Stimulated activated CD8-positive, alpha-beta memory T cell treated with anti-CD3 and anti-CD28 coated beads, Interleukin-15, amount 100 ng/mL, for 48 hours (primary cell): ENCODE measurements at regions not wholly inside any gene's neighbourhood (a gene's known extent, or its start where the extent isn't known, plus 50 kb on each side); places are given as distances from the start of the nearest gene placed in this dataset.
"Not testable (repeated sequence)": the region's sequence is repeated elsewhere in the genome, so short reads cannot be mapped to it uniquely, and the experiment has no call there.

ENCODE experiments used
- DNase-seq, 2 donors: peaks; one replicate each; pipeline ENCODE4 v3.0.0-alpha.2; 2020; ENCODE audit warnings: low read depth in 2 of 2

DNA sequence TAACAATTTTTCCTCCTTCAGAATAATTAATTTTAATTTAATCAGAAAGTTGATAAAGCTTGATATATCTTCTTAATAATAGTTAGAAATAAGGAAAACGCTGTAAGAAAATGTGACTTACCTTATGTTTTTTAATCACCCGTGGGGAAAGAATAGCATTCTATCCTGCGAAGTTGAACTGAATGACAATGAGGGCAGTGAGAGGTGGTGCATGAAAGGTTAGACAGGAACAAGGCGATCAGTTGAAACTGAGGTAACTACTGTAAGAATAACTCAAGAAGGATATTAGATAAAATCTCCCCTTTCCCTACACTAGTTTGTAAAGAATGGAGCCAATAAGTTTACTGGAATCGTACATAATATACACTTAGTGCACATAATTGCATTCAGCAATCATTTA, 655.0 kb upstream of the NCAM2 start:
- DNase-seq, result no peak

DNA sequence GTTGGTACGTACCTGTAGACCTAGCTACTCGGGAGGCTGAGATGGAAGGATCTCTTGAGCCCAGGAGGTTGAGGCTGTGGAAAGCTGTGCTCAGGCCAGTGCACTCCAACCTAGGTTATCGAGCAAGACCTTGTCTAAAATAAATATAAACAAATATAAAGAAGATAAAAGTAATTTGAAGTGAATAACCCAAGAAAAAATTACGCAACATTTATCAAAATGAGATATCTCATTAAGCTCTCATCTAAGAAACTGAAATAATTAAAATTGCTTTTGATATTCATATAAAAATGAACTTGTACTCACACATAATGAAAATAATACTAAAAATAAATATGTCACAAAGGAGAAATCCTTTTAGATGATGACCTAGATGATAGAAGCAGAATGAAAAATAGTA, 647.1 kb upstream of the NCAM2 start:
- no peak for DNase-seq

DNA sequence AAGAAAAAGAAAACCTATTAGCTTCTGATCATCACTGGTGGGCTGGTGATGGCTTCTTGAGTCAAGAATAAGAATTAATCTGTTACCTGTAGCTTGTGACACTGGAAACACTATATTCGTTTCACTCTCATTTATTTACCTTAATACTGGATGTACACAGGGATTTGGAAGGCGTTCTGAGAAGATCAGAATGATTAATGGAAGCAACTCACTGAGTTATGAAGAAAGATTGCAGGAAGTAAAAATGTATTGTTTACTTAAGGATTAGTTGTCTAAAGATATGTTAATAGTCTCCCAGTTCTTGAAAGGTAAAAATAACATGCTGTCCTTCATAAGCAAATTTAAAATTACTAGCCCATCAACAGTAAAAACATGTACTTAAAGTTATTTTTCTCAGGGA, 644.9 kb upstream of the NCAM2 start:
- DNase-seq, result no peak

DNA sequence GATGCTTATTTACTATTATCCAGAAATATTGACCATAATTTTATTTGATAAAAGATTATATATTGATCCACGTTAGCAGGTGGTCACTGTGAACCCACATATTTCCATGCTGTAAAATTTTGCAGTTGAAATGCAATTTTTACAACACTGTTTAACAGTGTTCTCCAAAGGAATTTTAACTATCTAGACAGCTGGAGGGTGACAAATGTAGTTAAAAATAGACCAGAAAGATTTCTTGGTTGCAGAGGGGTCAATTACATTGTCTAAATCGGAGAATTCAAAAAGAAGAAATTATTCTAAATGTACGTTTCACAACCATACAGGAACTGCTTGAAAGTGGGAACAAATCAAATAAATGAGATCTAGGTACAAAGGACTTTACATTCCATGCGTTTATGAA, 625.2 kb upstream of the NCAM2 start:
- DNase-seq, result no peak

DNA sequence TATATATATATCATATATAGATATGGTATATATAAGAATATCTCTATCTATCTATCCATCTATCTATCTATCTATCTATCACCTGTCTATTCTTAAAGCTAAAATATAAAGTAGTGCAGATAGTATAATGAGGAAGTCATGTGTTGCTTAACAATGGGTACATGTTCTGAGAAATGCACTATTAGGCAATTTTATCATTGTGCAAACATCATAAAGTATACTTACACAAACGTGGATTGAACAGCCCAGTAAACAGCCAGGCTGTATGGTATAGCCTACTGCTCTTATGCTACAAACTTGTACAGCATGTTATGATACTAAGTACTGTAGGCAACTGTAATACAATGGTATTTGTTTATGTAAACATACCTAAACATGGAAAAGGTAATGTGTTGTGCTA, 621.0 kb upstream of the NCAM2 start:
- DNase-seq, result no peak

DNA sequence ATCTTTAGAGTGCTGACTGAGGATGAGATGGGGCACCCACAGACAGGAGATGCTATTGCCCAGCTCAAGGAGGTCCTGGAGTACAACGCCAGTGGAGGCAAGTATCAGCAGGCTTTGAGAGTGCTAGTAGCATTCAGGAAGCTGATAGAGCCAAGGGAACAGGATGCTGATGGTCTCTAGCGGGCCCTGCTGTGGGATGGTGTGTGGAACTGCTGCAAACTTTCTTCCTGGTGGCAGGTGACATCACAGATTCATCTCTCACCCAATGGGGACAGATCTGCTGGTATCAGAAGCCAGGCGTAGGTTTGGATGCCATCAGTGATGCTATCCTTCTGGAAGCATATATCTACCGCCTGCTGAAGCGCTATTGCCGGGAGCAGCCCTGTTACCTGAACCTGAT, 609.8 kb upstream of the NCAM2 start:
- DNase-seq, result no peak

DNA sequence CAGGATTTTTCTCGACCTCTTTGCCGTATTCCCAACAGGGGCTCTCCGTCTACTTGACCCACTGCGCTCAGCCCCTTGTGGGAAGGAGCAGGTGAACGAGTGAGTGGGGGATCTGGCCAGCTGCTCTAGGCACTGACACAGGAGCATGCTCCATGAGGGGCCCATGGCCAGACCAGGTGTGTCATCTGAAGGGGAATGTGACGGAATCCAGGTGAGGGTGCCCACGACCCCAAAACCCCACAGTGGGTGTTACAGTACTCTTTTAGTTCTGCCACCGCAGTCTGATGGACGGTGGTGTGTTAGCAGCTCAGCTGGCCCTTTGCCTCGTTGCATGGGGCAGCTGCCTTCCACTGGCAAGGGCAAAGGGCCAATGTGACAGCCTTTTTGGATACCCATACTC, 601.4 kb upstream of the NCAM2 start:
- DNase-seq, result no peak

DNA sequence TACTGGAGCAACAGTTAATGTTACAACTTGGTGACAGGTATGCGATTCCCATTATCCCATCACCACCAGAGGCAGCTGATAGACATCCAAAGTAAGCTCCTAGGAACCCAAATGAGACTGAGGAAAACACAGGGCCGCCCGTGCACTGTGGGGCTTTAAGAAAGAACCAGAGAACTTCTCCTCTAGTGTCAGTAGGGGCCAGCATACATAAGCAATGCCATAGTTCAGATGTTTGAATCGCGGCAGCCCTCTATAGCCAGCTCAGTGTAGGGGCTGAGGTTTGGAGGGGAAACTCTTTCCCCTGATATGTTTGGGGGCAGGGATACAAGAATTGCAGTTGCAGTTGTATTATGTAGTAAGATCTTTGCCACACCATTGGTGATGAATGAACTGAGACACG, 593.3 kb upstream of the NCAM2 start:
- DNase-seq, result no peak

DNA sequence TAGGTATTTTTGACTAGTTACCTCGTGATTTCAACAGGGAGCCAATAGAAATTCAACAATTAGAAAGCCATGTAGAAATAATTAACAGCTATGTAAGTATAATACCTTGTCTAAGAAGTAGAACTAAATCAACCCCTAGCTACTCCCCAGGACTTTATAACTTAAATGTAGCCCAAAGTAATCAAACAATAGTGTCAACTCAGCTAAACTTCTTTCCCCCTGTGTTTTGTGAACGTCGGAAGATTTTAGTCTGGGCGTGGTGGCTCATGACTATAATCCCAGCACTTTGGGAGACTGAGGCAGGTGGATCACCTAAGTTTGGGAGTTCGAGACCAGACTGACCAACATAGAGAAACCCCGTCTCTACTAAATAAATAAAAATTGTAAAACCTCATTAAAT, 579.9 kb upstream of the NCAM2 start:
- DNase-seq, result no peak

DNA sequence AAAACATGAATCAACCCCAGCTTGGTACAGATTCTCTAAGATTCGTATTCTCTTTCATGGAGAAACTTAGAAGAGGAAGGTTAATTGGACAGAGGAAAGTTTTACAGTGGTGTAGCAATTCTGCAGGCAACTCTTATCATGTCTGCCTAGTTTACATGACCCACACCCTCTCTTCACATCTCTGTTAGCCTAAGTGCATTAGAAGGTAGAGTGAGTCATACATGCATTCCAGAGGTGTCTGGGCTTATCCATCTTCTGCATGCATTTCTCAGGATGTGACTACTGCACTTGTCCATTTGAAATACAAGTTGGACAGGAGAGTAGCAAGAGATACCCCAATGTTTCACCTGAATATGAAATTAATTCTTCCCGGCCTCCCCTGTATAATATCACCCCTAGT, 578.4 kb upstream of the NCAM2 start:
- DNase-seq, result no peak

DNA sequence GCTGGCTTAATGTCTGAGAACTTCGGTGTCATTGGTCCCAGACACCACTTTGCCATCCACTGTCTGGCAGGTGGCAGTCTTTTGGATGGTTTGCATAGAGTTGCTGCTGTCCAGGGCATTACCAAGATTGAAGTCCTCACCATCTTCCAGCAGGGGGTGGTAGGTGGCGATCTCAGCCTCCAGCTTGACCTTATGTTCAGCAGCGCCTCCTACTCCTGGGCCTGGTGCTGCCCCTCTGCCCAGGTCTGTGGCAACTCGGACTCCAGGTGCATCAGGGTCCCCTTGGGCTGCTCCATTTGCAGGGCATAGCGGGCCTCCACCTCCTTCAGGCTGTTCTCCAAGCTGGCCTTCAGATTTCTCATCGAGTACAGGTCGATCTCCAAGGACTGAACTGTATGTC, 573.3 kb upstream of the NCAM2 start:
- DNase-seq, result no peak

DNA sequence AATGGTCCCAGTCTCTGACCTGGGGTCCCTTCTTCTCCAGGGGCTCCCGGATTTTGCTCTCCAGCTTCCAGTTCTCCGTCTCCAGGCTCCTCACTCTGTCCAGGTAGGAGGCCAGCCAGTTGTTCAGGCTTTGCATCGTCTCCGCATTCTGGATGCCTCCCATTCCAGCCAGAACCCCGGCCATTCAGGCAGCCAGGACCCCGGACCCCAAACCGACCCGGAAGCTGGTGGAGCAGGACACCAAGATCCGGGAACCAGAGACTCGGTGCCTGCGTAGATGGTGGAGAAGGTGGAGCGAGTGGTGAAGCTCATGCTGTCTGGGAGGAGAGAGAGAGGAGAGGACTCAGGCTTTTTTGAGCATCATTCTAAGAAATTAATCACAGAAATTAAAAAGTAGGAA, 572.4 kb upstream of the NCAM2 start:
- DNase-seq, result no peak

DNA sequence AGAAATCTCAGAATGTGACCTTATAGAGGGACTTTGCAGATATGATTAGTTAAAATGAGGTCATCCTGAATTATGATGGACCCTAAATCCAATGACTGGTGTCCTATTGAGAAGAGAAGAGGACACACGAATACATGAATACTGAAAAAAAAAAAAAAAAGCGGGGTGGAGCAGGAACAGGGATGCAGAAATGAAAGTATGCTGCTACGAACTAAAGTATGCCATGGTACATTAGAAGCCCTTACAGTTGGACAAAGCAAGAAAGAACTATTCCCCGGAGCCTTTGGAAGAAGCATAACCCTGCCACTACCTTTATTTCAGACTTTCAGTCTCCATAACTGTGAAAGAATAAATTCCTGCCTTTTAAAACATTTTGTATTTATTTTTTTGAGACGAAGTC, 557.9 kb upstream of the NCAM2 start:
- no peak for DNase-seq

DNA sequence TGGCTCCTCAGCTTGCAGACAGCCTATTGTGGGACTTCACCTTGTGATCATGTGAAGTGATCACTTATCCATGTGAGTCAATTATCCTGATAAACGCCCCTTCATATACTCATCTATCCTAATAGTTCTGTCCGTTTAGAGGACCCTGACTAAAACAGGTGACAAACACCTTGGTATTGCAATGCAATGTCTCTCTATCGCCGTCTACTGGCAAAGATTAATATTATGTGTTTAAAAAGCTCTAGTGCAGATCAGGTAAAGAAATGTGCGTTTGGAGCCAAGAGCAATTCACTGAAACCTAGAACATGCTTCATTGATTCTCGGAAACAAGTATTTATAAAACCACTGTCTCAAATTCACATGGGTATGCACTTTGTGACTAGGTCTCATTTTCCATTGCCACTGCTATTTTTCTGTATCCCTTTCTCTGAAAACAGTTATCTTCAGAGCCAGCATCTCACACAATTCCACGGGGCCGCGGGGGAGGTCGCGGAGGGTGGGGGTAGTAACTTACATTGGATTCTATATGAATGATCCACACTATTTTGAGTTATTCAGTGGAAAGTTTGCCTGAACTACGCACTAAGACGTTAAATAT, 554.6 kb upstream of the NCAM2 start:
- DNase-seq, result no peak

DNA sequence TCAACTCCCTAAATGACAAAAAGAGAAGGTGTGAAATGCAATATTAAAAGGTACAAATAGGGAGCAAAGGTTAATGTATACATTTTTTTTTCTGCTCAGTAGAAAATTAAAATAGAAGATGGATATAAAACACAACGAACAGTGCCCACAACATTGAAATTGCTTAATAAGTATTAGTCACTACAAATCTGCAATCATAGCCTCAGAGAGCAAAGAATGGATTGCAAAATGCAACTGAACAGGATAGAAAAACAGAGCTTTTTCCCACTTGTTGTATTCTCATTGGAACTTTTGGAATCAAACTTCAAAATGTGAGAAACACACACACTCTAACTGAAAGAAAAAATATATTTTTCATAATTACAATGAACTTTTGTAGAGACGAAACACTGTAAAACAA, 552.2 kb upstream of the NCAM2 start:
- no peak for DNase-seq

DNA sequence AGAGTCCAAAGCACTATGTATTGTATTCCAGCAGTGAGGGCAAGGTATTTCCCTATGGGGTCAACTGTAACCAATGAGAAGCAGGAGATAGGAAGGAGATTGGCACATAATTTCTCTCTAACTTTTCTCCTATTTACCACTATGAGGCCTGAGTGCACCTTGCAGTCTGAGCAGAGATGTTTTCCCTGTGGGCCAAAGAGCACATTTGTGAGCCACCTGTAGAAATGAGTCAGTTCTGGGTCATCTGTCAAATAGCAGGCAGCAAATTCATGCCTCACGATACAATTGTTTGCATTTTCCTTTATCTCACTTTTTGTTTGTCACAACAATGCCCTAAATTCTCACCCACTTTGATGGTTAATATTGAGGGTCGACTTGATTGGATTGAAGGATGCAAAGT, 547.2 kb upstream of the NCAM2 start:
- DNase-seq, result no peak

DNA sequence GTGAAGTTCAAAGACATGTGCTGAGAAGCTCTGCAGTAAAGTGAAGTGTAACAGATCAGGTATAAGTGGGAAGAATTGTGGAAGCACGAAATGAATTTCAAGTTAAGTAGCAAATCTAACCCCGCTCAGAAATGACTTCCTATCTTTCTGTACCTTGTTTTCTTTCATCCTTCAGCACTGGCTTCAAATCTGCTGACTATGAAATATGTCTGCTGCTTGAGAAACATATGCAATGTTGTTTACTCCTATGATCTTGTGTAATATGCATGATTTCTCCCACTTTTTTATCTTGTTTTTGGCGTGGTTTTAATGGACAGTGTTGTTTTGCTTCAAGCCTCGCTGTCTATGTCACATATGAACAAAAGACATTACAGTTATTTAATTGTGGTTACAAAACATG, 545.3 kb upstream of the NCAM2 start:
- no peak for DNase-seq

DNA sequence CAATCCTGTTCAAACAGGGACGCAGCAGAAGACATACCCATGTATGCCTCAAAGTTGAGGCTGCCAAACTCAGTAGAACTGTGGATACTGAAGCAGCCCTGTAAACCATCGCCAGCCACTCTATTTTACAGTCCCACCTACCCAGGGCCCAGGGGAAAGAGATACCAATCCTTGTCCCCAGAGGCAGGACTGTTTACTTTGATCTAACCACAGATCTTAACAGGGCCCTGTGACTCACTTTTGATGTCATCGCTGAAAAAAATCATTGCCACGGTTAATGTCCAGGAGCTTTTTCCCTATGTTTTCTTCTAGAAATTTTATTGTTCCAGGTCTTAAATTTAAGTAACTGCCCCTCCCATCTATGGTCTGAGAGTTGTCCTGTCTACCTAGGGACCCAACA, 538.4 kb upstream of the NCAM2 start:
- DNase-seq, result no peak

DNA sequence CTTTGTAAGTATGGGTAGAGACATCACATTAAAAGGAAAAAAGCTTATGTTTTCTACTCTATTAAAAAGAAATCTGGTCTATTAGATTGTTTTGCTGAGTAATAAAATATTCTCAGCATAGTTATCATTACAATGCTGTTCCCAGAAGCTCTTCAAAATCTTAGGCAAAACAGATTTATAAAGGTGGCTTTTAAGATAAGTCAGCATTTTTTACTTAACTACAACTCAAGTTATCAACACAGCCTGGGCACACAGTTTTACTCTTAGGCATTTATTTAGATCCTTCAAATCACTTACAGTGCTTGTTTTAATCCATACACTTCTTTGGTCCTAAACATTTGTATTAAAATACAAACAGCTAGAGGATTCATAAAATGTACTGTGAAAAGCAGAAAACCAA, 534.8 kb upstream of the NCAM2 start:
- no peak for DNase-seq

DNA sequence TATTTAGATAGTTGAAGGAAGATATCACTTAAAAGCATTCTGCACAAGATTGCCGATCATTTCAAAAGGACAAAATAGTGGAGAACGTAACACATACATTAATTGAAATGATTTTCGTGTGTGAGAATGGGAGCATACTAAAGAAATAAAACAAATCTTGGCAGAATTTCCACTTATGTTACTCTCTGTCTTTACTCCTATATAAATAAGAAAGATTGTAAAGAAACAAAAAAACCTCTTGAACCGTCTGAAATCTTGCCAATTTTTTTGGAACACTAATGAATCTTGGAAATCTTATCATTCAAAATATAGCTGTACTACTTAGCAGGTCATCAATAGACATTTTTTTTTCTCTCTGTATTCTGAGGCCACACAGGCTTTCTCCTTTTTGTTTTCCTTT, 528.8 kb upstream of the NCAM2 start:
- no peak for DNase-seq

DNA sequence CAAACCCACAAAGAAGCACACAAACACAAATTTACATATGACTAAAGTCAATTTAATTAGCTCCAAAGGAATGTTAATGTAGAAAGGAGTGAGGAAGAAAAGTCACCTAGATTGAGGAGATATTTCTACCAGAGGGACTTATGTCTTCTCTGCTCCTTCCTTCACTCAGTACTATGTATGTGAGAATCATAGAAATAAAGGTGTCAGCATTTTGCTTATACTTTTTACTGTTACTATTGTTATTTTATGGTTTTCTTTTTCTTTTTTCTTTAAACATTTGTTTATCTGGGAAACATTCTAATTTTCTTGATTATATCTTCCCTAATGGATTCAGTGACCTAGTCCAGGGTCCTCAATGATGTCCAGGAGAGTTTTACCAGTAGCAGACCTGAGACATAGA, 511.9 kb upstream of the NCAM2 start:
- no peak for DNase-seq

DNA sequence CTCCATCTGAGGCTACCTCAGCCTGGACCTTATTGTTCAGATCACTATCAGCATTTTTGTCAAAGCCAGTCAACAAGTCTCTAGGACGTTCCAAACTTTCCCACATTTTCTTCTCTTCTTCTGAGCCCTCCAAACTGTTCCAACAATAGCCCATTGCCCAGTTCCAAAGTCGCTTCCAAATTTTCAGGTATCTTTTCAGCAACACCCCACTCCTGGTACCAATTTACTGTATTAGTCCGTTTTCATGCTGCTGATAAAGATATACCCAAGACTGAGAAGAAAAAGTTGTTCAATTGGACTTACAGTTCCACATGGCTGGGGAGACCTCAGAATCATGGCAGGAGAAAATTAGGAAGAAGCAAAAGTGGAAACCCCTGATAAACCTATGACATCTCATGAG, 495.3 kb upstream of the NCAM2 start:
- not testable (repeated sequence) for DNase-seq

DNA sequence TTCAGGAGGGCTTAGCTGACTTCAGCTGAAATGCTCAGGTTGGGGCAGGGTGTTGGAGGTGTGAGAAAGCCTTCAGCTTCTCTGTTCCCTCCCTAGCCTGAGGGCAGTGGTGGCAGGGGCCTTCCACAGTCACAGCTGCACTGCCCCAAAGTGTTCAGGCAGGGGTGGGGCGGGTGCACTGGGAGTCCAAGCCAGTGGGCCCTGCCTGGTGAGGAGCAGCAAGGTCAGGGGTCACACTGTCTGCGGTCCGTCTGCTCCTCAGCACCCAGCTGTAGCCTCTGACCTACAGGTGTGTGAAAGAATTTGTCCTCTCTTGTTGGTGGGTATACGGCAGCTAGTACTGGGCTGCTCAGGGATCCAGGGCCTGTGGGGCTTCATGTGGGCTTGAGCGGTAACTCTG, 490.4 kb upstream of the NCAM2 start:
- DNase-seq, result no peak

DNA sequence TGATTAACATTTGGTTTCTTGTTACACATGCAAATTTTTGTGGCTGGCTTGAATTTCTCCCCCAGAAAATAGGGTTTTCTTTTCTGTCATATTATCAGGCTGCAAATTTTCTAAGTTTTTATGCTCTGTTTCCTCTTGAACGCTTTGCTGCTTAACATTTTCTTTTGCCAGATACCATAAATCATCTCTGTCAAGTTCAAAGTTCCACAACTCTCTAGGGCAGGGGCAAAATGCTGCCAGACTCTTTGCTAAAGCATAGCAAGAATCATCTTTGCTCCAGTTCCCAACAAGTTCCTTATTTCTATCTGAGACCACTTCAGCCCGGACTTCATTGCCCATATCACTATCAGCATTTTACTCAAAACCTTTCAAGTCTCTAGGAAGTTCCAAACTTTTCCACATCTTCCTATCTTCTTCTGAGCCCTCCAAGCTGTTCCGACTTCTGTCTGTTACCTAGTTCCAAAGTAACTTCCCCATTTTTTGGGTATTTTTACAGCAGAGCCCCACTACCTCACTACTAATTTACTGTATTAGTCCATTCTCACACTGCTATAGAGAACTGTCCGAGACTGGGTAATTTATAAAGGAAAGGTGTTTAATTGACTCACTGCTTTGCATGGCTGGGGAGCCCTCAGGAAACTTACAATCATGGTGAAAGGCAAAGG, 486.9 kb upstream of the NCAM2 start:
- no peak for DNase-seq
